CD4-positive, alpha-beta T cell treated with Interleukin-21 for 1 hour (primary cell): ENCODE measurements at regions not wholly inside any gene's neighbourhood (a gene's known extent, or its start where the extent isn't known, plus 50 kb on each side); places are given as distances from the start of the nearest gene placed in this dataset.

Source experiments
- DNase-seq: peaks from one replicate; pipeline ENCODE4 v3.0.0-alpha.2; 2020

- DNase-seq, result no peak
Observed at GRCh38 chr15:77731067-77731466, 98.4 kb upstream of the LINGO1 start.

DNA sequence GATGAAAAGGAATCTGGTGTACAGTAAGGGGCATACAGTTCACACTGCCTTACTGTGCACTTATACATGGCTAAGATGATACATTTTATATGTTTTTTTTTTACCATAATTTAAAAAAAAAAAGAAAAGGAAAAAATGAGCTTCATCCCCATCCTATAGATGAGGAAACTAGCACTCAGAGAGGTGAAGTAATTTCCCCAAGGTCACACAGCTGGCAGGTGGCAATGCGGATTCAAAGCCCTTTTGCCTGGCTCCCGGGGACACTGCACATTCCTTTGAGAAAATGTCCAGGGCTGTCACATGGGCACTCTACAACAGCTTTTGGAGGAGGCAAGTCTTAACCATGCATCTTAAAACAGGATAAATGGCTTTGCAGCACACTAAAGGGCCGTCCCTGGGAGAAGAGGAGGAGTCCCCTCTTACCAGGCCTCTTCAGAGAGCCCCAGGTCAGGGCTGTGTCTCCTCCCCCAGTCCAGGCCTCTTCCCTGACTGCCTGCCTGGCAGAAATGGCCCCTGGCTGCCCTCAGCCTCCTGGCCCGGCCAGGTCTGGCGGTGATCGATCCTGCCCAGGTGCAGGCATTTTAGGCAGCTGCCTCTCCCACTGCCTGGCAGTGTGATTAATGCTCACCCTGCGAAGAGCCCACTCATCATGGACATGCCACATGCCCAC lies 95.1 kb upstream of the LINGO1 start:
- no peak for DNase-seq

- no peak for DNase-seq
Observed at GRCh38 chr15:77724715-77725114, 92.0 kb upstream of the LINGO1 start.

- DNase-seq, result no peak
Observed at GRCh38 chr15:77723756-77724155, 91.0 kb upstream of the LINGO1 start.

DNA sequence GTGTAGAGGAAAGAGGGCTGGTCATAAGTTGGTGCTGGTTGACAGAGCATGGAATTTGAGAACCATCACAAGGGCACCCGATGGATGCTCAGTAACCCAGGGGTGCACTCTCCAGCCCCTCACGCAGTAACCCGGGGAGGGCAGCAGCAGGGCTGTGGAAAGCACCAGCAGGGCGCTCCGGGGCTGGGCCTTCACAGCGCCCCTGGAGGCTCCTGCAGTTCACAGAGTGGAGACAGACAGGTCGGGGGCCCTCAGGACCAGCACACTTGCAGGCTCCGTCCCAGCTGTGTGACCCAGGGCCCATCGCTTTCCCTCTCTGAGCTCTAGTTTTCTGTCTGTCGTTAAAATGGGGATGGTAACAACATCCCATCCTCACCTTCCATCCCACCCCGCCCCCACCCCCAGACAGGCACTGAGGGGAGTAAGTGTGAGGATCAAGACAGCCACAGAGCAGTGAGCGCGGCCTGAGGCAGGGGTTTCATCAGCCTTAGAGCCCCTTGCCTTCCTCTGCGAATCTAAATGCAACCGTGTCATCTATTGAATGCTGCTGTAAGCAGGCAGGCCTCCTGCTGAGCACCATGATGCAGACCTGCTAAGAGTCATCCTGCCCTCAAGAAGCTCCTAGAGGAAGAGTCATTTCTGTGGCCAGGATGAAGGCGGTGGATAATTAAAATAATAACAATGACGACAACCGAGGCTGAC lies 90.2 kb upstream of the LINGO1 start:
- no peak for DNase-seq

GRCh38 chr15:77721963-77722362 lies 89.3 kb upstream of the LINGO1 start:
- no peak for DNase-seq

GRCh38 chr15:77720655-77721054 lies 87.9 kb upstream of the LINGO1 start:
- no peak for DNase-seq

- no peak for DNase-seq
Observed at GRCh38 chr15:77720173-77720572, 87.5 kb upstream of the LINGO1 start.

DNA sequence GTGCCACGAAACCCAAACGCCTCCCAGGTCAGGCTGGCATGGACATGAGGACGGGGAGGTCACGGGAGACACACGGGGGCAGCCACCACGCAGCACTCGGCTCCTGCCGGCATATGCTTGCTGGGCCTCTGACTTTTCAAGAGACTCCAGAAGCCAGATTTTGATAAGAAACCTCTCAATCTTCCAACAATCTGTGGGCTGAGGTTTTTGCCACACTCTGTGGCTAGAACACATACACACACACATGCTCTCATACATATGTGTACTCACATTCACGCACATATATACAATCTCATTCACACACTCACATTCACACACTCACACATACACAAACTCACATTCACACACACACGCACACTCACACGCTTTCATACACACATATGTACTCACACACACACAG lies 86.7 kb upstream of the LINGO1 start:
- DNase-seq, result no peak

DNA sequence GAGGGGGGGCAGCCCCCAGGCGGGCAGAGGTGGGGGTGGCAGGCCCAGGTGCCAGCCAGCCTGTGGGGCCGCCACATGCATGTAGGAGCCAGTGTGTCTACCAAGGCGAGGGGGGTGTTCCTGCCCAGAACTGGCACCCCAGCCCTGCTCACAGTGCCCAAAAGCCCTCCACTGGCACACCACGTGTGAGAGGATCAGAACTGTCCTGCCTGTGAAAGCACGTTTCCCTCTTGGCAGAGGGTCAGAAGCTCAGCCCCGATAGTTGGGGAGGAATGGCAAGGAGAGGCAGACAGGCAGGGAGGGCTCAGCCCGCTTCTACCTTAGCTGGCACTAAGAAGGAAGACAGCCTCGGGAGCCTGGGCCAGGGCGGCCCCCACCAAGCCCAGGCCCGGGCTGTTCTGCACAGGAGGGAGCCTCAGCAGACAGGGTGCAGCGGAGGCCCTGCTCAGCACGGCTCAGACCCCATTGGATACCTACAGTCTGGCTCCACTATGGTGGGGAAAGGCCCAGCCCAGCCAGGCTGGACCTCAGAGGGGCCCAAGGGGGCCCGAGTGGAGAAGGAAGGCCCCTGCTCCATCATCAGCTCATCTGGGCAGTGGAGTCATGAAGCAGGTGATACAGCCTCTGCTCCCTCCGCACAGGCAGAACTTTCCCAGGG lies 84.8 kb upstream of the LINGO1 start:
- no peak for DNase-seq

DNA sequence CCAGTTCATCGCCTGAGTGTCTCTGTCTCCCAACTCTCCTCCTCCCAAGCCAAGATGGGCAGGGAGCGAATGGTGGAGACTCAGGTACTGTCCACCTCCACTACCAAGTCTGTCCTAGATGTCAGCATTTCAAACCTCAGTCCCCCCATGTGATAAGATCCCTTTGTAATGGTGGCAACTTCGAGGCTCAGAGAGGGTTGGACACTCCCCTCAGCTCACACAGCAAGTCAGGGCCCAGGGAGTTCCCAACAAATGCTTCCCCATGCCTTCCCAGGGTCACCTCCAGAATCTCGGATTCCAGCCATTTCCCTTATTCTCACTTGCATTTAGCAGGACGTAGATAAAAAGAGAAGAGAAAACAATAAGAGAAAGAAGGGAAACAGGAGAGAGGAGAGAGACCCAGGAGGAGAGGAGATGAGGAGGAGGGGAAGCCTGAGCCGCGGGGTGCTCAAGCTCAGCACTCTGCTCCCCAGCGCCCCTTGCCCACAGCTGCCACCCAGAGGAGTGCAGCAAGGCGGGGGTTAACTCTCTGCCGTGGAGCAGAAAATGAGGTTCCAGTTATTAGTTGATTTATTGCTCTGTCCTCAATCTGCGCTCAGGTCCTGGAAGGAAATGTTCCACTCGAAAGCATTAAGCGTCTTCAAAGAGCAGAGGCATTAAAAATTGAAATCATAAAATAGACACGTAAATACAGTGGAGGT lies 84.1 kb upstream of the LINGO1 start:
- no peak for DNase-seq

GRCh38 chr15:77715860-77716259 lies 83.1 kb upstream of the LINGO1 start:
- no peak for DNase-seq

DNA sequence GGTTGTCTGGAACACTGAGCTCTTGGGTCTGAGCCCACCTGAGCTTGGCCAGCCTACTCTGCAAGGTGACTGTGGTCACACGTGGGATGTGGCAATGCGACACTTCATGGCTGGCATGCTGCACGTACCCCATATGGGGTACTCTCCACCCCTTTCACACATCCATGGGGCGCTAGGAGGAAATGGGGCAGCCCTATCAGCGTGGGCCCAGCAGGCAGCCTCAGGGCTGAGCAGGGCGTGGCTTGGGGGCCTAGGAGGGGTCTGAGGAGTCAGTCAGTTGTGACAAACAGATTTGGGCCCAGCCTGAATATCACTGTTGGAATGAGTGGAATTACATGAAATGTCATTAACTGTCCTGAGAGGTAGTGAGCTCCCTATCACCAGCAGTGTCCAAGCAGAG lies 82.3 kb upstream of the LINGO1 start:
- no peak for DNase-seq

- DNase-seq, result no peak
Observed at GRCh38 chr15:77714555-77714954, 81.8 kb upstream of the LINGO1 start.

DNA sequence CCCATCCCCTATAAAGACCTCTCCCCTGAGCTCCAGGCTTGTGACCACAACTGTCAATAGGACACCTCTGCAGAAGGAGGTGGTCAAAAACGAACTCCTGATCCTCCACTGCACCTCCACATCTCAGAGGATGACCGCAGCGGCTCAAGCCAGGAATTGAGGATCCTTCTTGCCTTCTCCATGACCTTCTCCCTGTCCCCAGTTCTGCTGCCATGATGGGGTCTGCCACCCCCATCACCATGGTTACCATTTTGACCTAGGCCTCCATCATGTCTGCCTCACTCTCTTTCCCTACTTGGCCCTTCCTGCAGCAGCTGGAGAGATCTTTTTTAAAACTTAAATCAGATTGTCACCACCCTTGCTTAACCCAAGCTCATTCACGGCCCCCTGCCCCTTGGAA lies 81.3 kb upstream of the LINGO1 start:
- no peak for DNase-seq

DNA sequence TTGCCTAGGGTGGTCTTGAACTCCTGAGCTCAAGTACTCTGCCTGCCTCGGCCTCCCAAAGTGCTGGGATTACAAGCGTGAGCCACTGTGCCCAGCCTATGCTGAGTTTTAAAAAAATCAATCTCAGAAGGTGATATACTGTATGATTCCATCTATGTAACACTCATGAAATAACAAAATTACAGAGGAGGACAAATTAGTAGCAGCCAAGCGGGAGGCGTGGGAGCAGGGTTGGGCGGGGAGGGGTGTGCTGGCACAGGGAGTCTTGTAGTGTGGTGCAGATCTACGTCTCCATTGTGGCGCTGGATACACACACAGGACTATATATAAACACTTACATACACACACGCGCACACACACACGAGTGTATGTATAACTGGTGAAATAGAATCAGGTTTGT lies 80.6 kb upstream of the LINGO1 start:
- DNase-seq, result no peak

- no peak for DNase-seq
Observed at GRCh38 chr15:77712438-77712837, 79.7 kb upstream of the LINGO1 start.

GRCh38 chr15:77710637-77711036 lies 77.9 kb upstream of the LINGO1 start:
- no peak for DNase-seq

- DNase-seq, result no peak
Observed at GRCh38 chr15:77710206-77710605, 77.5 kb upstream of the LINGO1 start.

DNA sequence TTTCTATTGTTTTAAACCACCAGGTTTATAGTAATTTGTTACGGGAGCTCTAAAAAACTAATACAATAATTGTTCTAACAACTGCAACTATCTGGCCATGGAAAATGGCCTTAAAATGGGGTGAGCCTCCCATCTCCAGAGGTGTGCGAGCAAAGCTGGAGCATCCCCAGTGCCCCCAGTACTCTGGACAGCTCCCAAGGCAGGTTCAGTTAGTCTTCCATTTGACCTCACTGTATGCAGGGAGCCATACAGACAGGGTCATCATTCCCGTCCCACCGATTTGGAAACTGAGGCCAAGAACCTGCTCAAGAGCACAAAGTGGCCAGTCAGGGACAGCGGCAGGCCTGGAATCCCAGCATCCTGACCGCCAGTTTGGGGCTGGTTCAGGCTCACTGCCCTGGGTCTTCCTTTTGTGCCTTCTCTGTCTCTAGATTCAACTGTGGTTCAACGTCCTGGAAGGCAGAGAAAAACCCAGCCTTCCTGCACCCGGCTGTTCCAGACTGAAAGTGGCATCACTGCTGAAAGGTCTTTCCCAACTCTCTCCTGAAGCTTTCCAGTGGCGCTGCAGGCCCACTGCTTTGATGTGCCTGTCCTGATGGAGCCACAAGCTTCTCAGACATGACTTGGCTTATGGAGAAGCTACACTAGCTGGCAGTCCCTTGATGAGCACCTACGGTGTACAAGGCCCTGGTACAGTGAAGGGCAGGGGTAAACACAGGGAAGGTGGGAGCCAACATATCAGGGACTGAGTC lies 76.6 kb upstream of the LINGO1 start:
- DNase-seq, result no peak

GRCh38 chr15:77706482-77707244 lies 74.0 kb upstream of the LINGO1 start:
- DNase-seq, result no peak
